CD4-positive, alpha-beta T cell treated with Interleukin-4 for 1 hour (primary cell): ENCODE measurements at regions not wholly inside any gene's neighbourhood (a gene's known extent, or its start where the extent isn't known, plus 50 kb on each side); places are given as distances from the start of the nearest gene placed in this dataset.
A peak's percentile ranks its signal among the peaks of the same experiment; 100 is the strongest.
"Not testable (repeated sequence)": the region's sequence is repeated elsewhere in the genome, so short reads cannot be mapped to it uniquely, and the experiment has no call there.

Experiments used
- DNase-seq, 2 donors: peaks; one replicate each; pipeline ENCODE4 v3.0.0-alpha.2; 2020 to 2022

- DNase-seq: peak in 1 of 2 donors; percentile 12
These were observed 183.0 kb downstream of the MREG start for GRCh38 chr2:215830304-215830703.

- DNase-seq: no peak
These were observed 184.1 kb downstream of the MREG start for GRCh38 chr2:215829261-215829660.

- peak; percentile 39 to 61 for DNase-seq
These were observed 184.7 kb downstream of the MREG start for GRCh38 chr2:215828528-215829184.

GRCh38 chr2:215826838-215827441, 186.4 kb downstream of the MREG start:
- no peak for DNase-seq

- DNase-seq: no peak
These were observed 187.0 kb downstream of the MREG start for GRCh38 chr2:215826376-215826775.

GRCh38 chr2:215825707-215826106, 187.6 kb downstream of the MREG start:
- DNase-seq: no peak

- DNase-seq: not testable (repeated sequence)
These were observed 192.1 kb downstream of the MREG start for GRCh38 chr2:215821298-215821697.

- DNase-seq: not testable (repeated sequence)
These were observed 193.6 kb downstream of the MREG start for GRCh38 chr2:215819713-215820112.

- DNase-seq: no peak
These were observed 196.3 kb downstream of the MREG start for GRCh38 chr2:215817046-215817445.

- no peak for DNase-seq
These were observed 196.9 kb downstream of the MREG start for GRCh38 chr2:215816424-215816823.

- no peak for DNase-seq
These were observed 197.4 kb downstream of the MREG start for GRCh38 chr2:215815960-215816359.

- no peak for DNase-seq
These were observed 200.4 kb downstream of the MREG start for GRCh38 chr2:215812966-215813365.

GRCh38 chr2:215811409-215812345, 201.7 kb downstream of the MREG start:
- DNase-seq: peak in 1 of 2 donors; percentile 8

- DNase-seq: no peak
These were observed 202.3 kb downstream of the MREG start for GRCh38 chr2:215811003-215811402.

- no peak for DNase-seq
These were observed 204.4 kb downstream of the MREG start for GRCh38 chr2:215808996-215809395.

- DNase-seq: no peak
These were observed 205.2 kb downstream of the MREG start for GRCh38 chr2:215808194-215808593.

- no peak for DNase-seq
These were observed 207.9 kb downstream of the MREG start for GRCh38 chr2:215805493-215805892.

GRCh38 chr2:215803150-215803549, 210.2 kb downstream of the MREG start:
- no peak for DNase-seq

GRCh38 chr2:215799194-215799593, 214.2 kb downstream of the MREG start:
- no peak for DNase-seq

GRCh38 chr2:215797676-215798075, 215.7 kb downstream of the MREG start:
- DNase-seq: no peak

- DNase-seq: no peak
These were observed 217.1 kb downstream of the MREG start for GRCh38 chr2:215796140-215796855.

- DNase-seq: no peak
These were observed 218.4 kb downstream of the MREG start for GRCh38 chr2:215794829-215795546.
